Lung (tissue), 11 donors: ENCODE measurements at regions not wholly inside any gene's neighbourhood (a gene's known extent, or its start where the extent isn't known, plus 50 kb on each side); places are given as distances from the start of the nearest gene placed in this dataset.

Experiments used
- ATAC-seq: fragments of 200-7000 bp; cut with Tn5 transposase; one replicate; pipeline ENCODE4 v1.9.1; 2020; ENCODE audit warnings: moderate number of reproducible peaks; ENCODE audit not compliant: insufficient read depth, low FRiP score
- DNase-seq, 3 donors: peaks; one replicate each; pipeline ENCODE4 v3.0.0-alpha.2; 2013 to 2017
- H3K27ac ChIP-seq, 2 donors: one replicate each; pipeline ENCODE4 v1.5.1; 2013; ENCODE audit warnings: mild to moderate bottlenecking in 2 of 2, moderate library complexity in 2 of 2, control low read depth in 1 of 2, inconsistent platforms in 1 of 2, low read depth in 1 of 2, low read length in 1 of 2
- H3K27me3 ChIP-seq, 3 donors: one replicate each; pipeline ENCODE4 v1.5.1; 2013; ENCODE audit warnings: low read length in 2 of 3; ENCODE audit not compliant: control insufficient read depth in 3 of 3, insufficient read depth in 3 of 3
- H3K36me3 ChIP-seq, 4 donors: one replicate each; pipeline ENCODE4 v1.5.1; 2013; ENCODE audit warnings: low read length in 4 of 4, mild to moderate bottlenecking in 1 of 4, moderate library complexity in 1 of 4; ENCODE audit not compliant: control insufficient read depth in 4 of 4, insufficient read depth in 4 of 4
- H3K4me1 ChIP-seq, 5 donors: one replicate each; pipeline ENCODE4 v1.5.1; 2013; ENCODE audit warnings: low read length in 5 of 5, mild to moderate bottlenecking in 2 of 5, moderate library complexity in 1 of 5; ENCODE audit not compliant: control insufficient read depth in 5 of 5, insufficient read depth in 5 of 5
- H3K4me3 ChIP-seq: one replicate; pipeline ENCODE4 v1.5.1; 2013; ENCODE audit warnings: mild to moderate bottlenecking, control low read depth, moderate library complexity
- H3K9ac ChIP-seq, 2 donors: one replicate each; pipeline ENCODE4 v1.5.1; 2013; ENCODE audit warnings: low read length in 2 of 2, control low read depth in 1 of 2; ENCODE audit not compliant: insufficient read depth in 1 of 2
- H3K9me3 ChIP-seq, 4 donors: one replicate each; pipeline ENCODE4 v1.5.1; 2013; ENCODE audit warnings: low read length in 3 of 4, mild to moderate bottlenecking in 1 of 4, moderate library complexity in 1 of 4; ENCODE audit not compliant: control insufficient read depth in 4 of 4, insufficient read depth in 3 of 4
- CTCF ChIP-seq: IDR thresholded peaks from 2 replicates; pipeline ENCODE4 v1.5.1; 2012; ENCODE audit warnings: mild to moderate bottlenecking; ENCODE audit errors: control extremely low read depth, extremely low read depth
- WGBS, 2 donors: extraction: QIAGEN DNeasy Blood & Tissue Kit; methylation state at CpG; one replicate each; pipeline ENCODE4 v1.1.7; 2013; 5-methylcytosine and 5-hydroxymethylcytosine counted together
- donor health status: control.
- donor health status: control.
- donor health status: Bipolar disorder and iron deficiency.
- donor health status: healthy.
- donor health status: DM: yes; HTN: yes; CAD: no.

- Histone ChIP-seq H3K4me1 (no peaks in the 10 kb centered on the region), H3K9ac (no peak overlapping the region), H3K27ac (no peak overlapping the region), H3K36me3 (no peaks in the 10 kb centered on the region), H3K9me3 (peaks cover 0 to 12% (median 2%) of the 10 kb centered on the region in 4 donors), H3K4me3 (no peak overlapping the region), H3K27me3 (no peaks in the 10 kb centered on the region)
- DNase-seq = no peak
- TF ChIP-seq CTCF = no peak
- ATAC-seq = no peak
- WGBS, 2 donors = 60 to 61% methylated on average over 3 of the region's 3 CpGs
These were observed 1234.3 kb upstream of the DDX18 start for GRCh38 chr2:116580209-116580608.

GRCh38 chr2:116582850-116583249 is 1231.6 kb upstream of the DDX18 start:
- Histone ChIP-seq H3K9me3 (peaks cover 0 to 4% (median 0%) of the 10 kb centered on the region in 4 donors), H3K36me3 (no peaks in the 10 kb centered on the region), H3K27me3 (no peaks in the 10 kb centered on the region), H3K4me3 (no peak overlapping the region), H3K9ac (no peak overlapping the region), H3K4me1 (no peaks in the 10 kb centered on the region), H3K27ac (no peak overlapping the region)
- no peak for ATAC-seq
- no peak for DNase-seq
- 70 to 79% methylated on average over 2 of the region's 2 CpGs for WGBS, 2 donors
- no peak for TF ChIP-seq CTCF

- ATAC-seq (no peak), DNase-seq (no peak)
- Histone ChIP-seq H3K27ac (no peak overlapping the region), H3K36me3 (no peaks in the 10 kb centered on the region), H3K4me3 (no peak overlapping the region), H3K27me3 (no peaks in the 10 kb centered on the region), H3K4me1 (no peaks in the 10 kb centered on the region), H3K9me3 (peaks cover 0 to 4% (median under 1%) of the 10 kb centered on the region in 4 donors), H3K9ac (no peak overlapping the region)
- TF ChIP-seq CTCF = no peak
- WGBS, 2 donors = 58 to 61% methylated on average over 2 of the region's 2 CpGs
These were observed 1228.7 kb upstream of the DDX18 start for GRCh38 chr2:116585669-116586327.

DNA sequence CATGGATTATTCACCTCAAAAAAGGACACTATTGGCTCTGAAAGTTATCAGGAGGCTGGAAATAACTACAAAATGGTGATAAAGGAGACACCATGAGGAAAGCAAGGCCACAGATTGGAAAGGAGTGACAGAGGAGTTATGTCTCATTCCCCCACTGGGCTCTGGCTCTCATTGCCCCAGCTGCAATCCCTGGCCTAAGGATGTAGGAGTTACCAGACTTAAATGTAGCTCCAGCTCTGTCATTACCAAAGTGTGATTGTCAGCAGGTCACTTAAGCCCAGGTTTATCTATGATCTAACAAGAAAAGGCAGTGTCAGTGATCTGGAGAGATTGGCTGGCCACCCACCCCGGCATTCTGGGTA is 1228.2 kb upstream of the DDX18 start:
- Histone ChIP-seq H3K9ac (no peak overlapping the region), H3K4me3 (no peak overlapping the region), H3K4me1 (no peaks in the 10 kb centered on the region), H3K27ac (no peak overlapping the region), H3K36me3 (no peaks in the 10 kb centered on the region), H3K27me3 (no peaks in the 10 kb centered on the region), H3K9me3 (peaks cover 0 to 4% (median under 1%) of the 10 kb centered on the region in 4 donors)
- 91 to 96% methylated on average over 1 of the region's 1 CpG for WGBS, 2 donors
- ATAC-seq (no peak), DNase-seq (no peak)
- TF ChIP-seq CTCF = no peak
